GM12873 (cell line): ENCODE measurements at regions not wholly inside any gene's neighbourhood (a gene's known extent, or its start where the extent isn't known, plus 50 kb on each side); places are given as distances from the start of the nearest gene placed in this dataset.

Experiments used
- CTCF ChIP-seq: IDR thresholded peaks from 2 replicates; pipeline ENCODE4 v1.5.1; 2012; ENCODE audit warnings: low read depth, mild to moderate bottlenecking, moderate library complexity, low read length, control low read depth; ENCODE audit not compliant: insufficient read depth; ENCODE audit errors: missing control alignments

GRCh38 chr9:102237094-102237493 is 498.6 kb upstream of the GRIN3A start:
- TF ChIP-seq CTCF, result no peak

- TF ChIP-seq CTCF, result no peak
These were observed 487.5 kb upstream of the GRIN3A start for GRCh38 chr9:102225841-102226441.

GRCh38 chr9:102209176-102209575 is 470.7 kb upstream of the GRIN3A start:
- TF ChIP-seq CTCF, result no peak

- TF ChIP-seq CTCF, result no peak
These were observed 468.0 kb upstream of the GRIN3A start for GRCh38 chr9:102206432-102206831.

- TF ChIP-seq CTCF, result no peak
These were observed 466.8 kb upstream of the GRIN3A start for GRCh38 chr9:102205251-102205650.

GRCh38 chr9:102202126-102202525 is 463.7 kb upstream of the GRIN3A start:
- TF ChIP-seq CTCF, result no peak

GRCh38 chr9:102185962-102186361 is 447.5 kb upstream of the GRIN3A start:
- TF ChIP-seq CTCF, result no peak
